Stimulated activated memory B cell treated with anti-CD40 and anti-IgM and Interleukin-4, amounts not matched to agents 10 μg/mL and 1 μg/mL and 100 μg/mL, for 72 hours (primary cell): ENCODE measurements at regions not wholly inside any gene's neighbourhood (a gene's known extent, or its start where the extent isn't known, plus 50 kb on each side); places are given as distances from the start of the nearest gene placed in this dataset.

Experiments
- ATAC-seq: fragments of 150-1000 bp; cut with Tn5 transposase; 2 replicates; pipeline ENCODE4 v1.10.0; 2021
- H3K27ac Mint-ChIP-seq: one replicate; pipeline ENCODE4 v1.8.0; 2022; ENCODE audit warnings: mild to moderate bottlenecking, mixed read lengths
- H3K27me3 Mint-ChIP-seq: one replicate; pipeline ENCODE4 v1.8.0; 2022; ENCODE audit warnings: mixed read lengths
- H3K36me3 Mint-ChIP-seq: one replicate; pipeline ENCODE4 v1.8.0; 2022; ENCODE audit warnings: mixed read lengths
- H3K4me1 Mint-ChIP-seq: one replicate; pipeline ENCODE4 v1.8.0; 2022; ENCODE audit warnings: mixed read lengths
- H3K4me3 Mint-ChIP-seq: one replicate; pipeline ENCODE4 v1.8.0; 2022; ENCODE audit warnings: mild to moderate bottlenecking, moderate library complexity, mixed read lengths
- H3K9me3 Mint-ChIP-seq: one replicate; pipeline ENCODE4 v1.8.0; 2022; ENCODE audit warnings: mixed read lengths

DNA sequence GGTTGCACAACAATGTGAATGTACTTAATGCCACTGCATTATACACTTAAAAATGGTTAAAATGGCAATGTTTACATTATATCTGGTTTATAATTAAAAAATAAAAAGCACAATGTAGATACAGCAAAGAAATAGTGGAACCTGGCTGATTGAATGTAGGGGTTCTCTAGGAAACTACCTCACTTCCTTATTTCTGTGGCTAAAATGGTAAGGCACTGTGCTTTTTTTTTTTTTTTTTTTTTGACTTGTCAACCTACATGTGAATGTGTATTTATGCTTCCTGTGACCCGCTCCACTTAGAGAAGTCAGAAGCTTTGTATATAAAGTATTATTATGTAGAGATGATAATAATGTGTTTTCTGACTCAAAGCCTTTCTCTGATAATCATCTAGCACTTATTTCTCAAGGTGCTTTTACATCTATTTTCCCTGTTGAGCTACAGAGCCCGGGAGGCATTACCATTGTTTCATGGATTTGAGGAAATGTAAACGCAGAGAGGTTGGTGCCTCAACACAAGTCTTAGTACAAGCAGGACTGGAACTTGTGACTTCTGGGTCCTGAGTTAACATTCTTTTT, 55.0 kb downstream of the SOX4 start:
- H3K36me3 Mint-ChIP-seq, result no peaks in the 10 kb centered on the region
- H3K4me3 Mint-ChIP-seq, result no peak overlapping the region
- peaks cover 4% of the 10 kb centered on the region for H3K9me3 Mint-ChIP-seq

GRCh38 chr6:21653323-21653722, 59.8 kb downstream of the SOX4 start:
- Mint-ChIP-seq H3K4me1 (no peaks in the 10 kb centered on the region), H3K27ac (no peak overlapping the region), H3K27me3 (peaks cover under 1% of the 10 kb centered on the region), H3K36me3 (no peaks in the 10 kb centered on the region), H3K9me3 (peaks cover 4% of the 10 kb centered on the region), H3K4me3 (no peak overlapping the region)
- no peak for ATAC-seq

More for the DNA sequence above, 55.0 kb downstream of the SOX4 start:
- no peak for ATAC-seq
- Mint-ChIP-seq H3K27me3 (peaks cover 16% of the 10 kb centered on the region), H3K4me1 (no peaks in the 10 kb centered on the region), H3K27ac (no peak overlapping the region)

- Mint-ChIP-seq H3K27ac (no peak overlapping the region), H3K9me3 (peaks cover 4% of the 10 kb centered on the region), H3K4me1 (no peaks in the 10 kb centered on the region), H3K27me3 (no peaks in the 10 kb centered on the region), H3K4me3 (no peak overlapping the region), H3K36me3 (no peaks in the 10 kb centered on the region)
- ATAC-seq, result no peak
Measured at GRCh38 chr6:21653905-21654304, 60.4 kb downstream of the SOX4 start.

DNA sequence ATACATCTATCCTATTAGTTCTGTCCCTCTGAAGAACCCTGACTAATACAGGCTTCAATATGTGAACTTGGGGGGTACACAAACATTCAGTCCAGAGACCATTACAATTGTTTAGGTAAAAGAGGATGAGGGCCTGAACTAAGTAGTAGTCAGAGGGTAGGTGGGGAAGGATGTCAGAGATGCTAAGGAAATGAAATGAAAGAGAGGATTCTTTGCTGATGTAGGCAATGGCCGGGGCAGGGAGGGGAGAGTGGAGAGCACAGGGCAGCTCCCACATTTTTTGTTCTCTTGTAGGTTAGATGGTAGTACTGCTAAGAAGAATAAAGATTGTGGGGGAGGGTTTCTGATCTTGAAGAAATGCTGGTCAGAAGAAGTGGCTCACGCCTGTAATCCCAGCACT, 60.8 kb downstream of the SOX4 start:
- no peaks in the 10 kb centered on the region for H3K36me3 Mint-ChIP-seq
- no peaks in the 10 kb centered on the region for H3K4me1 Mint-ChIP-seq
- H3K27me3 Mint-ChIP-seq, result no peaks in the 10 kb centered on the region
- H3K4me3 Mint-ChIP-seq, result no peak overlapping the region
- H3K27ac Mint-ChIP-seq, result no peak overlapping the region
- H3K9me3 Mint-ChIP-seq, result peaks cover 4% of the 10 kb centered on the region
- ATAC-seq, result no peak

DNA sequence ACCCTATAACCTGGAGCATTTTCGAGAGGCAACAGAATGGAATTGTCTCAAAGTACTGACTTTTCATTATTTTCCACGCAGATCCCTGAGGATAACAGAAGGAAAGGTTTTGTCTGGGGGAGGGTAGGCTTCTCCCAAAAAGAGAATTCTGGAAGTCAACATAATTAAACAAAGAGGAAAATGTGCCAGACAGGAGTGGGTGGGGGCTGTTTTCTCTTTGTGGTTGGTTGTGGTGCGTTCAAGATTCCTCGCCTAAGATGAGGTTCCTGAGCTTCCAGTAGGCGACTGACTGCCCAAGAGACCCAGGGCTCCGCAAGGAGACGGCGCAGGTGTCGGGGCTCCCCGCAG, 70.4 kb downstream of the SOX4 start:
- H3K4me3 Mint-ChIP-seq, result no peak overlapping the region
- H3K27me3 Mint-ChIP-seq, result peaks cover 59% of the 10 kb centered on the region
- no peaks in the 10 kb centered on the region for H3K36me3 Mint-ChIP-seq

GRCh38 chr6:21664314-21665109, 71.0 kb downstream of the SOX4 start:
- Mint-ChIP-seq H3K9me3 (no peaks in the 10 kb centered on the region), H3K36me3 (no peaks in the 10 kb centered on the region), H3K4me1 (peaks cover 23% of the 10 kb centered on the region), H3K27ac (no peak overlapping the region), H3K27me3 (peaks cover 62% of the 10 kb centered on the region), H3K4me3 (peak overlapping the region; percentile 41)
- no peak for ATAC-seq

More for the DNA sequence above, 70.4 kb downstream of the SOX4 start:
- no peak for ATAC-seq
- no peak overlapping the region for H3K27ac Mint-ChIP-seq
- peaks cover 23% of the 10 kb centered on the region for H3K4me1 Mint-ChIP-seq
- H3K9me3 Mint-ChIP-seq, result no peaks in the 10 kb centered on the region

DNA sequence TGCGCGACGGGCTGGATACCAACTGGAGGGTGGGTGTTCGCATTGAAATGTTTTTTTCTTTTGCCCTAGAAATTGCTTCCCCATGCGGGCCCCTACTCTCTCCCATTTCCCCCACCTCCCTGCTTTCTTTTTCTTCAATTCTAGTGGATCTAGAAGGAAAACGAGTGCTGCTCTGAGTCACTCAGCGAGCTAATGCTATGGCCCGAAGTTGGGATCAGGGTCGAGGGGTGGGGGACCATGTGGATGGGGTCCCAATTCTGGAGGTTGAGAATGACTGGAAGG, 71.5 kb downstream of the SOX4 start:
- Mint-ChIP-seq H3K9me3 (no peaks in the 10 kb centered on the region), H3K36me3 (no peaks in the 10 kb centered on the region), H3K4me1 (peaks cover 23% of the 10 kb centered on the region), H3K4me3 (no peak overlapping the region), H3K27me3 (peaks cover 62% of the 10 kb centered on the region), H3K27ac (no peak overlapping the region)
- ATAC-seq, result no peak

DNA sequence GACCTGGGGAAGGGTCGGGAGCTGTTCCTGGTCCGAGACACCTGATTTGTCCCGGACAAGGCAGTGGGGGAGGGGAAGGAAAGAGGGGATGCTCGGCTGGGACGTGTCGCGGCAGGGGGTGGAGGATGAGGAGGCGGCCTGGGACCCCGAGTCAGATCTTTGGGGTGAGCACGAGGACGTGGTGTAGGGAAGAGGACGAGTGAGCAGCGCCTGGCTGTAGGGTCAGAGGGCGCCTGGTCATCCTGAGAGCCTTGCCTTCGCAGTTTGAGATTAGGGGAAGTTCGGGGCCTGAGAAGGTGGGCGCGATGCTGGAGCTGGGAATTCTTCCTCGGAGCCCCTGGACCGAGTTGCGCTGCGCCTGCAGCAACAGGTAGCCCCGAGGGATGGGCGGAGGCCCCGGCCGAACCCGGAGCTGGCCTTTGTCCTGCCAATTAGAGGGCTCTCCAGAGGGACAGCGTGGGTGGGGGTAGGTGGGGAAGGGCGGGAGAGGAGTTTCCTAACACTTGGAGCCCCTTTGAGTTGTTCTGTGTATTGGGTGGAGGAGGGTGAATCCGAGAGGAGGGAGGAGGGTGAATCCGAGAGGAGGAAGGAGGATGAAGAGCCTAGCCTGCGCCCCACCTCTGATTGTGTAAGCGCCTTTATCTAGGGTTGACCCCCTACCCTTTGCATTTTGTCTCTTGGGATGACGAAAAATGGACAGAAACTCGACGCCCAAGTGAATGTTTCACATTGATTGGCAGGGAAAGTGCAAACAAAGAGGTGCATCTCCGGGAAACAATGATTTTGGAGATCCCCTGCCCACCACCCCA, 72.0 kb downstream of the SOX4 start:
- peaks cover 23% of the 10 kb centered on the region for H3K4me1 Mint-ChIP-seq
- no peaks in the 10 kb centered on the region for H3K9me3 Mint-ChIP-seq
- no peak overlapping the region for H3K27ac Mint-ChIP-seq
- no peaks in the 10 kb centered on the region for H3K36me3 Mint-ChIP-seq
- peaks cover 62% of the 10 kb centered on the region for H3K27me3 Mint-ChIP-seq
- peak overlapping the region; percentile 53 for H3K4me3 Mint-ChIP-seq
- no peak for ATAC-seq

- Mint-ChIP-seq H3K27me3 (peaks cover 62% of the 10 kb centered on the region), H3K4me3 (peak overlapping the region; percentile 53), H3K9me3 (no peaks in the 10 kb centered on the region), H3K27ac (no peak overlapping the region), H3K36me3 (no peaks in the 10 kb centered on the region), H3K4me1 (peaks cover 23% of the 10 kb centered on the region)
- no peak for ATAC-seq
Measured at GRCh38 chr6:21666201-21666691, 72.7 kb downstream of the SOX4 start.

DNA sequence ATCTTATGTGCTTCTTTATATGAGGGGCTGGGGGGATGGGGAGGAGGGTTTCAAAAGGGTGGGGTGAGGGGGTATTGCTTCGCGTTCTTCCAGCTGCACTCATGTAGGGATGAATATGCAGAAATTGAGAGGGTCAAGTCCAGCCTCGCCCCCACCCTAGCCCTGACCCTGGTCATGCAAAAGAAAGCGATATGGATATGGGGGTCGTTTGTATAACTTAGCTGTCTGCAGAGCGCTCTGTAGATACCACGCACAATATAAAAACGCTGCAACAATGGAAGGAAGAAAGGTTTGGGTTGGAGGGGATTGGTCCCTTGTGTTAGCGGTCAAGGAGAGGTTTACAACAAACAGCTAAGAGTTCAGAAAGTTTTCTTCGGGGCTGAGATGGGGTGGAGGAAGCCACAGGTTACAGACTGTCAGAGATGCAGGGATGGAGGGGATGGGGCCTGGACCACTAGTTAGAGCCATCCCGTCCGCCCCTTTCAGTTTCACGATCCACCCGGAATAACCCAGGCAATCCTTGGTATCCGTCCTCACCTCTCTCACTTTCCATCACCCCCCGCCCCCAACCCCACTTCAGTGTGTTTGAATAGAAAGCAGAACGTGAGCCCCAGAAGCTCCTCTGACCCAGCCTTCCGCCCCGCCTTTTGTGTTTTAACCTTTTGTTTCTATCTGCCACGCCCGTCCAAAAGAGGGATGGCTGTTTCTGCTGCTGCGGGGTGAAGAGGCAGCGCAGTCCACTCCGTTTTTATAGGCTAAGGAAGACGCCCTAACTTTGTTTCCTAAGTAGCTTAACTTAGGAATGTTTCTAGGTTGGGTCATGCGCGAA, 73.5 kb downstream of the SOX4 start:
- no peak overlapping the region for H3K27ac Mint-ChIP-seq
- no peak for ATAC-seq
- H3K9me3 Mint-ChIP-seq, result no peaks in the 10 kb centered on the region
- no peaks in the 10 kb centered on the region for H3K36me3 Mint-ChIP-seq
- peaks cover 62% of the 10 kb centered on the region for H3K27me3 Mint-ChIP-seq
- peaks cover 23% of the 10 kb centered on the region for H3K4me1 Mint-ChIP-seq
- peak overlapping the region; percentile 49 for H3K4me3 Mint-ChIP-seq

- H3K27me3 Mint-ChIP-seq, result peaks cover 69% of the 10 kb centered on the region
- H3K27ac Mint-ChIP-seq, result no peak overlapping the region
- no peak overlapping the region for H3K4me3 Mint-ChIP-seq
- H3K4me1 Mint-ChIP-seq, result peaks cover 23% of the 10 kb centered on the region
- ATAC-seq, result no peak
- H3K9me3 Mint-ChIP-seq, result peaks cover 3% of the 10 kb centered on the region
- no peaks in the 10 kb centered on the region for H3K36me3 Mint-ChIP-seq
Measured at GRCh38 chr6:21668795-21669194, 75.2 kb downstream of the SOX4 start.

DNA sequence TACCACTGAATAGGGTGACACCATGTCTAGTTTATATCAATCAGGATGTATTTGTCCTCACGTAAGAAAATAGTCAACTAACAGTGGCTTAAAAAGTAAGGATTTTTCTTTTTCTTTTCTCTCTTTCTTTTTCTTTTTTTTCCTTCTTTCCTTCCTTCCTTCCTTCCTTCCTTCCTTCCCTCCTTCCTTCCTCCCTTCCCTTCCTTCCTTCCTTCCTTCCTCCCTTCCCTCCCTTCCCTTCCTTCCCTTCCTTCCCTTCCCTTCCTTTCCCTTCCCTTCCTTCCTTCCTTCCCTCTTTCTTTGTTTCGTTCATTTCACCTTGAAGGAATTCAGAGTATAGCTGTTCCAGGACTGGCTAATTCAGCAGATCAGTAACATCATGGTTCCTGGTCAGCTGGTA, 83.2 kb downstream of the SOX4 start:
- H3K4me3 Mint-ChIP-seq, result no peak overlapping the region
- no peaks in the 10 kb centered on the region for H3K36me3 Mint-ChIP-seq
- H3K27ac Mint-ChIP-seq, result no peak overlapping the region
- H3K4me1 Mint-ChIP-seq, result no peaks in the 10 kb centered on the region
- no peak for ATAC-seq
- peaks cover 8% of the 10 kb centered on the region for H3K9me3 Mint-ChIP-seq
- peaks cover 15% of the 10 kb centered on the region for H3K27me3 Mint-ChIP-seq

DNA sequence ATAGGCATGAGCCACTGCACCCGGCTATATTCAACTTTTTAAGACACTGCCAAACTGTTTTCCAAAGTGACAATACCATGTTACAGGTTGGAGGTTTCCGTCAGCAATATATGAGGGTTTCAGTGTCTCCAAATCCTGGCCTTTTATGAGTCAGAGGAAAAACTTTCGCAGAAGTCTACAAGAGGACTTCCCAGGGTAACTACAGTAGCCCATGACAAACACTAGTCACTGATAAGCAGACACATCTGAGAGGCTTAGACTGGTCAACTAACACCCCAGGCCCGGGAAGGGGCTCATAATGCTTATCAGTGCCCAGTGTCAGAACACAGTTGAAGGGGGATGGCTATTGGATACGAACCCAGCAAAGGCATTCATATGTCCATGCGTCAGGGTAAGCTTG, 85.4 kb downstream of the SOX4 start:
- Mint-ChIP-seq H3K4me3 (no peak overlapping the region), H3K36me3 (no peaks in the 10 kb centered on the region), H3K4me1 (no peaks in the 10 kb centered on the region), H3K27ac (no peak overlapping the region), H3K27me3 (no peaks in the 10 kb centered on the region), H3K9me3 (peaks cover 4% of the 10 kb centered on the region)
- ATAC-seq, result no peak

DNA sequence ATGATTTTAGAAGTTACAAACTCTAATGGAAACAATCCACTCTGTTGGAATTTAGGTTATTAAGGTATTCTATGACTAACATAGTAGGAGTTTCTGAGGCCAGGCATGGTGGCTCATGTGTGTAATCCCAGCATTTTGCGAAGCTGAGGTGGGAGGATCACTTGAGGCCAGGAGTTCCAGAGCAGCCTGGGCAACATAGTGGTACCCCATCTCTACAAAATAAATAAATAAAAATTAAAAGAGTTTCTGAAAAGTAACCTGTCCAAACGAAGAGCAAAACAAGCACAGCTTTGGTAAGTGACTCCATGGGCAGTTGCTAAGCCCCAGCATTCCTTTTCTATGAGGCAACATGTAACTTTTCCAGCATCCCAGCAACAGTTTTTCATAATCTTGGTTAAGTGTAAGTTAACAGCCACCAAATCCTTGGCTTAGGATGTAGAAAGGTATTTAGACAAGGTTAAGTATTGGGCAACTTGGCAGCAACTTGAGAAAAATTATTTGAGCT, 86.3 kb downstream of the SOX4 start:
- ATAC-seq, result no peak
- Mint-ChIP-seq H3K27ac (no peak overlapping the region), H3K27me3 (no peaks in the 10 kb centered on the region), H3K4me1 (no peaks in the 10 kb centered on the region), H3K4me3 (no peak overlapping the region), H3K36me3 (no peaks in the 10 kb centered on the region), H3K9me3 (peaks cover 4% of the 10 kb centered on the region)

GRCh38 chr6:21680611-21681010, 87.1 kb downstream of the SOX4 start:
- ATAC-seq, result no peak
- Mint-ChIP-seq H3K4me3 (no peak overlapping the region), H3K36me3 (no peaks in the 10 kb centered on the region), H3K4me1 (no peaks in the 10 kb centered on the region), H3K27ac (no peak overlapping the region), H3K27me3 (no peaks in the 10 kb centered on the region), H3K9me3 (no peaks in the 10 kb centered on the region)
